ENCODE measurements at regions not wholly inside any gene's neighbourhood (a gene's known extent, or its start where the extent isn't known, plus 50 kb on each side); places are given as distances from the start of the nearest gene placed in this dataset.

DNA sequence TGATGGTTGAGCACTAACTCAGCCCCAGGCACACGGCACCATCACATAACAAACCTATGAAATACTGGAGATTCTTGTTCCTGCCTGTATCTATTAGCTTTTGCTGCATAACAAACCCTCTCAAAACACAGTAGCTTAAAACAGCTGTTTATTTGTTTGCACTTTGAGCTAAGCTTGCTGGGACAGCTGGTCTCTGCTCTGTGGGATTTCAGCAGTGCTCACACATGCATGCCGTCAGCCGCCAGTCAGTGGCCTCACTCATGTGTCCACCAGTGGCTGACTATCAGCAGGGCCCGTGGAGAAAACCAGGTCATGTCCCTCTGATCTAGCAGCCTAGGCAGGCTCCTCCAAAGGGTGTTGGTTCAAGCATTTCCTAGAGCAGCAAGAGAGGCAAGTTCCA lies 52.8 kb upstream of the RAB12 start:
- no peaks in the 10 kb centered on the region for H3K36me3 Mint-ChIP-seq
- no peak for DNase-seq
- H3K27ac Mint-ChIP-seq: no peak overlapping the region
- intact Hi-C loops (cut with micrococcal nuclease): no loop called here
- no peak overlapping the region for H3K4me3 Mint-ChIP-seq
- POLR2A ChIA-PET: no interaction called here
- no peaks in the 10 kb centered on the region for H3K9me3 Mint-ChIP-seq
- CTCF ChIA-PET: no interaction called here
- no peaks in the 10 kb centered on the region for H3K27me3 Mint-ChIP-seq
- H3K4me1 Mint-ChIP-seq (ENCODE audit: low read depth): no peaks in the 10 kb centered on the region

Data from activated CD4-positive, alpha-beta memory T cell treated with anti-CD3 and anti-CD28 coated beads for 36 hours (primary cell).